H9 (cell line): ENCODE measurements at regions not wholly inside any gene's neighbourhood (a gene's known extent, or its start where the extent isn't known, plus 50 kb on each side); places are given as distances from the start of the nearest gene placed in this dataset.

Experiments used
- DNase-seq: peaks from one replicate; pipeline ENCODE4 v3.0.0-alpha.2; 2017
- H2AFZ ChIP-seq: one replicate; pipeline ENCODE4 v1.6.1; 2013; ENCODE audit warnings: mild to moderate bottlenecking, low read length, control low read depth, moderate library complexity
- H2AK5ac ChIP-seq: 2 replicates; pipeline ENCODE4 v1.6.1; 2013; ENCODE audit warnings: low read length, control low read depth, mixed read lengths; ENCODE audit not compliant: insufficient read length
- H2BK120ac ChIP-seq: one replicate; pipeline ENCODE4 v1.6.1; 2013; ENCODE audit warnings: low read depth, mild to moderate bottlenecking, low read length, control low read depth, inconsistent platforms; ENCODE audit not compliant: poor library complexity, severe bottlenecking
- H2BK12ac ChIP-seq: 2 replicates; pipeline ENCODE4 v1.6.1; 2013; ENCODE audit warnings: low read length, control low read depth, mixed read lengths, low read depth; ENCODE audit not compliant: insufficient read length
- H2BK15ac ChIP-seq: 2 replicates; pipeline ENCODE4 v1.6.1; 2013; ENCODE audit warnings: low read depth, low read length, control low read depth
- H2BK20ac ChIP-seq: one replicate; pipeline ENCODE4 v1.6.1; 2013; ENCODE audit warnings: low read depth, mild to moderate bottlenecking, low read length, control low read depth, inconsistent platforms; ENCODE audit not compliant: poor library complexity, severe bottlenecking
- H2BK5ac ChIP-seq: 2 replicates; pipeline ENCODE4 v1.6.1; 2013; ENCODE audit warnings: low read length, control low read depth, mixed read lengths; ENCODE audit not compliant: insufficient read length
- H3K14ac ChIP-seq: 2 replicates; pipeline ENCODE4 v1.6.1; 2013; ENCODE audit warnings: low read length, control low read depth; ENCODE audit not compliant: insufficient read depth
- H3K18ac ChIP-seq: 2 replicates; pipeline ENCODE4 v1.6.1; 2013; ENCODE audit warnings: low read depth, mild to moderate bottlenecking, mixed read lengths, low read length, control low read depth; ENCODE audit not compliant: insufficient read length
- H3K23ac ChIP-seq: 2 replicates; pipeline ENCODE4 v1.6.1; 2013; ENCODE audit warnings: low read length, control low read depth, mixed read lengths, low read depth; ENCODE audit not compliant: insufficient read length
- H3K23me2 ChIP-seq: 2 replicates; pipeline ENCODE4 v1.6.1; 2013; ENCODE audit warnings: low read depth, mild to moderate bottlenecking, mixed read lengths, low read length, control low read depth; ENCODE audit not compliant: insufficient read length, poor library complexity, severe bottlenecking
- H3K27ac ChIP-seq: 2 replicates; pipeline ENCODE4 v1.5.1; 2013; ENCODE audit warnings: low read length, control low read depth, mixed read lengths, low read depth; ENCODE audit not compliant: insufficient read length
- H3K27me3 ChIP-seq: 2 replicates; pipeline ENCODE4 v1.6.1; 2013; ENCODE audit warnings: low read length, control low read depth, inconsistent platforms; ENCODE audit not compliant: insufficient read depth
- H3K4ac ChIP-seq: 2 replicates; pipeline ENCODE4 v1.6.1; 2013; ENCODE audit warnings: low read depth, mild to moderate bottlenecking, control low read depth, inconsistent platforms, low read length, moderate library complexity
- H3K4me1 ChIP-seq: 2 replicates; pipeline ENCODE4 v1.6.1; 2013; ENCODE audit warnings: low read length, control low read depth, inconsistent platforms; ENCODE audit not compliant: insufficient read depth
- H3K4me2 ChIP-seq: 2 replicates; pipeline ENCODE4 v1.6.1; 2013; ENCODE audit warnings: low read length, control low read depth, mixed read lengths; ENCODE audit not compliant: insufficient read length, insufficient read depth
- H3K56ac ChIP-seq: 2 replicates; pipeline ENCODE4 v1.6.1; 2013; ENCODE audit warnings: low read depth, mild to moderate bottlenecking, mixed read lengths, low read length, control low read depth; ENCODE audit not compliant: insufficient read length
- H3K79me1 ChIP-seq: 2 replicates; pipeline ENCODE4 v1.6.1; 2013; ENCODE audit warnings: low read depth, mild to moderate bottlenecking, moderate library complexity, low read length, control low read depth, inconsistent platforms; ENCODE audit not compliant: insufficient read depth, poor library complexity, severe bottlenecking
- H3K79me2 ChIP-seq: 2 replicates; pipeline ENCODE4 v1.6.1; 2013; ENCODE audit warnings: low read length, control low read depth, inconsistent platforms; ENCODE audit not compliant: insufficient read depth
- H3K9ac ChIP-seq: 2 replicates; pipeline ENCODE4 v1.6.1; 2013; ENCODE audit warnings: low read length, control low read depth, mixed read lengths; ENCODE audit not compliant: insufficient read length; ENCODE audit errors: extremely low read depth
- H3K9me3 ChIP-seq: one replicate; pipeline ENCODE4 v1.6.1; 2013; ENCODE audit warnings: low read depth, low read length, inconsistent platforms; ENCODE audit not compliant: control insufficient read depth
- H3T11ph ChIP-seq: one replicate; pipeline ENCODE4 v1.6.1; 2013; ENCODE audit warnings: mild to moderate bottlenecking, low read length, control low read depth, inconsistent platforms
- H4K20me1 ChIP-seq: one replicate; pipeline ENCODE4 v1.6.1; 2013; ENCODE audit not compliant: control insufficient read depth, insufficient read length, insufficient read depth
- H4K5ac ChIP-seq: 2 replicates; pipeline ENCODE4 v1.6.1; 2013; ENCODE audit warnings: low read depth, mild to moderate bottlenecking, mixed read lengths, low read length, control low read depth; ENCODE audit not compliant: insufficient read length
- H4K8ac ChIP-seq: replicated peaks from 2 replicates; pipeline ENCODE4 v1.6.1; 2013; ENCODE audit warnings: low read length, control low read depth, mixed read lengths, low read depth; ENCODE audit not compliant: insufficient read length
- H4K91ac ChIP-seq: 2 replicates; pipeline ENCODE4 v1.6.1; 2013; ENCODE audit warnings: low read depth, mild to moderate bottlenecking, moderate library complexity, mixed read lengths, low read length, control low read depth; ENCODE audit not compliant: insufficient read length
- H3K27ac Mint-ChIP-seq, 3 experiments: 2 replicates in 2 of 3; 3 replicates in 1 of 3; pipeline ENCODE4 v1.8.0; 2020 to 2021; ENCODE audit warnings: mixed read lengths in 3 of 3, mild to moderate bottlenecking in 1 of 3, moderate library complexity in 1 of 3
- H3K27me3 Mint-ChIP-seq: 2 replicates; pipeline ENCODE4 v1.8.0; 2021; ENCODE audit warnings: low read depth, mild to moderate bottlenecking, moderate library complexity, mixed read lengths
- H3K36me3 Mint-ChIP-seq, 3 experiments: 2 replicates in 2 of 3; 3 replicates in 1 of 3; pipeline ENCODE4 v1.8.0; 2020 to 2021; ENCODE audit warnings: low read depth in 3 of 3, mixed read lengths in 3 of 3; ENCODE audit not compliant: insufficient read depth in 1 of 3
- H3K4me1 Mint-ChIP-seq, 2 experiments: 2 replicates each; pipeline ENCODE4 v1.8.0; 2020; ENCODE audit warnings: mixed read lengths in 2 of 2
- H3K4me3 Mint-ChIP-seq, 2 experiments: 2 replicates in 1 of 2; 3 replicates in 1 of 2; pipeline ENCODE4 v1.8.0; 2020 to 2021; ENCODE audit warnings: mild to moderate bottlenecking in 2 of 2, mixed read lengths in 2 of 2, moderate library complexity in 1 of 2
- H3K9me3 Mint-ChIP-seq, 2 experiments: 2 replicates in 1 of 2; 3 replicates in 1 of 2; pipeline ENCODE4 v1.8.0; 2020; ENCODE audit warnings: mild to moderate bottlenecking in 2 of 2, mixed read lengths in 2 of 2, moderate library complexity in 1 of 2
- CTCF ChIP-seq: fragments of 200-600 bp; sonication (generic); conservative IDR thresholded peaks from 3 replicates; pipeline ENCODE4 v1.8.0; 2021; ENCODE audit warnings: antibody characterized with exemption, mild to moderate bottlenecking
- WGBS: extraction: QIAGEN DNeasy Blood & Tissue Kit; methylation state at CpG from one replicate; pipeline ENCODE4 v1.1.7; 2013; ENCODE audit warnings: missing lambda C conversion rate, low lambda C conversion rate, mixed read lengths; ENCODE audit not compliant: insufficient read length; ENCODE audit errors: extremely low coverage; 5-methylcytosine and 5-hydroxymethylcytosine counted together

- WGBS = no CpG with 5 or more reads among the region's 5 CpGs
- Histone ChIP-seq H2AFZ (no peak overlapping the region), H4K8ac (no peak overlapping the region), H3K9ac (no peak overlapping the region), H4K20me1 (no peaks in the 10 kb centered on the region), H4K91ac (no peak overlapping the region), H3K56ac (no peak overlapping the region), H3K18ac (no peak overlapping the region), H3K9me3 (no peaks in the 10 kb centered on the region), H3K14ac (no peak overlapping the region), H2BK12ac (no peak overlapping the region), H3K23ac (no peak overlapping the region), H3K4me1 (no peaks in the 10 kb centered on the region), H3T11ph (no peak overlapping the region), H2BK120ac (no peak overlapping the region), H3K23me2 (no peaks in the 10 kb centered on the region), H2BK5ac (no peak overlapping the region), H4K5ac (no peak overlapping the region), H3K27ac (no peak overlapping the region), H3K27me3 (no peaks in the 10 kb centered on the region), H3K79me2 (no peaks in the 10 kb centered on the region), H3K4ac (no peak overlapping the region), H2AK5ac (no peak overlapping the region), H2BK15ac (no peak overlapping the region), H2BK20ac (no peak overlapping the region), H3K4me2 (no peak overlapping the region), H3K79me1 (no peaks in the 10 kb centered on the region)
- no peaks in the 10 kb centered on the region for H3K9me3 Mint-ChIP-seq
- H3K4me1 Mint-ChIP-seq = peaks cover 2% of the 10 kb centered on the region in 2 experiments; a peak in 2 of 4 replicates
- H3K27me3 Mint-ChIP-seq = no peaks in the 10 kb centered on the region
- DNase-seq = peak; percentile 41
- TF ChIP-seq CTCF = peak; percentile 90
- H3K27ac Mint-ChIP-seq = no peak overlapping the region
- no peaks in the 10 kb centered on the region for H3K36me3 Mint-ChIP-seq
- H3K4me3 Mint-ChIP-seq = no peak overlapping the region
Measured at GRCh38 chr5:69024241-69024651, 69.6 kb upstream of the SLC30A5 start.
